ENCODE measurements at regions not wholly inside any gene's neighbourhood (a gene's known extent, or its start where the extent isn't known, plus 50 kb on each side); places are given as distances from the start of the nearest gene placed in this dataset.

GRCh38 chr12:28937196-28937595, 211.9 kb upstream of the FAR2 start:
- DNase-seq (ENCODE audit: low read depth in 2 of 2), result no peak

DNA sequence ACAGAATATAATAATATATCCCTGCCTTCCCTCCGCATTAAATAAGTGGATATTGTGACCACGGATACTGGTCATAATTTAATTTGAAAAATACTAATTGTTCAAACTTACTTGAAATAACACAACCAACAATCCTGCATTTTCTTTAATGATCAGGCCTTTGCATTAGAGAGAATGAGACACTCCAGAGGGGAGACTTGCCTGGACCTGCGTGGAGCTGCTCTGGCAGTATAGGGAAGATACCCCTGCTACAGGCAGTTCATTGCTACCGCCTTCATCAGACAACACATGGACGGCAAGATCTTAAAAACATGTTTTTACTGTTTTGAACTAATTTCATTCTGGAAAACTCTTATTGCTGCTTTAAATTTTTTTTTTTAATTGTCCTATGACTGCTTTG, 211.0 kb upstream of the FAR2 start:
- DNase-seq (ENCODE audit: low read depth in 2 of 2), result no peak

DNA sequence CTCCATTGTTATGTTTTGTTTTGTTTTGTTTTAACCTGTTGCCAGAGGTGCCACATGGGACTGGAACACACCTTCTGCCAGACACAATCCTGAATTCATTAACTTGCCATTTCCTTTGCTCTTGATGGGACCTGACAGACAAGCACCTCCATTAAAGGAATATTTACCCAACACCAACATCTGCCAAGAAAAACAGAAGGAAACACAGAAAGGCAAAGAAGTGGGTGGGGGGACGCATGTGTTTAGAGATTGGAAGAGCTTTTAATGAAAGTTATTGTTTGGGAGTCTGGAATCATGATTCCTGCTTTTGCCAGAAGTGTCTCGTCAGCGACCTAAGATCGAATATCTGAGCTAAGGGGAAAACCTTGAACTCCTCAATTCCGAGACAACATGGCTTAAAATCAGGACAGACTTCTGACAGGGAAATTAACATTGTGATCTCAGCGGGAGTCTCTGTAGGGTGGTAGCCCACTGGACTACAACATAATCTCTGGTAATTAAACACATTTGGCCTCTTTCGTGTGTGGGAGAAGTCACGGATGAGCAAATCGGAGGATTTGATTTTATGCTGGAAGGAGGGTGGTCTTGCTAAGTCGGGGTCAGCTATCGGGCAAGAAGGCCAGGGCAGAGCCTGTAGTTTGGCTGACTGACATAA, 210.4 kb upstream of the FAR2 start:
- DNase-seq (ENCODE audit: low read depth in 2 of 2), result no peak

DNA sequence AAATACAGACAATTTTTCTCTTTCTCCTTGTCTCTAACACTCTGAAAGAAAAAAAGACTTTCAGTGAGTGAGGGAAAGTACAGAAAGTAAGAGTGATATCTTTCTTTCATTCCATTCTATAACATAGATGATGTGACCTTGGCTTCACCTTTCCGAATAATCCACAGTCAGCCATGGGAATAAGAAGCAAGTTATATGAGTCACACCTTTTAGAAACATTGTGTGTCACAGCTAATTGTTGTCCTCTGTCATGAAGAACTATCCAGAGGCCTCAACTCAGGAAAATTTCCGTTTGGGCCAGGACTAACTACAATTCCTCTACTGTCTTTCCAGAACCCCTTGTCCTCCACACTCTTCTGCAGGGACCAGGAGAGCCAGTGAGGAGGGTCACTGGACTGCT, 209.7 kb upstream of the FAR2 start:
- no peak for DNase-seq (ENCODE audit: low read depth in 2 of 2)

GRCh38 chr12:28941248-28941647, 207.8 kb upstream of the FAR2 start:
- no peak for DNase-seq (ENCODE audit: low read depth in 2 of 2)

DNA sequence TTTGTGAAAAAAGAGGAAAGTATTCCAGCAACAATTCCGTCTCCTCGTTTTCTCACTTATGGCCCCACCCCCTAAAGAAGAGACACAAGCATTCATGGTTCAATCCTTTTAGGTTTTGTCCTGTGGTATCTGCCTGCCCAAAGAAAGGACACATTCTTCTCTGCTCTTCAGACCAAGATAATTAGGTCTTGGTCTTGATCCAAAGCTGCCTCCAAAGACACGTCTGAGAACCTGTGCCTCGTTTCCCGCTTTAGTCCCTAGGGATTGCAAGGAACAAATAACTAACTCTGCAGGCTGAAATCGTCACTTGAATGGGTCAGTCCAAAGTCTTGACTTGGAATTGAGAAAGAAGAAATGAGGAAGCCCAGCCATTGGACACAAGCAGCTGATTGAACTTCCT, 202.7 kb upstream of the FAR2 start:
- DNase-seq (ENCODE audit: low read depth in 2 of 2), result no peak

GRCh38 chr12:28948685-28949084, 200.4 kb upstream of the FAR2 start:
- DNase-seq (ENCODE audit: low read depth in 2 of 2), result no peak

DNA sequence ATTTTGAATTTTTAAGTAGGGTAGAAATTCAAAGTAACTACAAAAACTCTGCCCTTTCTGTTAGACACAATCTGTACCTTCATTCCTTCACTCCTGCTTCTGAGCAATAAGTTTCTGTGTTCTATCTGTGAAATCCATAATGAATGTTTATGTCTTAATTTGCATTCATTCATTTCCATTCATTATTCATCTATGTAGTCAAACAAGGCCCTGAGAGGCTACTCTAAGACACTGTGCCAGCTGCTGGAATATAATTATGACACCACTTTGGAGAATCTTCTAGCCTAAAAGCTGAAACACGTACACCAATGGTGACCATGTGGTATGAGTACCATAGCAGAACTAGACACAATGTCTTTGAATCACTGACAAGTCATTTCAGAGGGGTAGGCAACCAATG, 199.9 kb upstream of the FAR2 start:
- no peak for DNase-seq (ENCODE audit: low read depth in 2 of 2)

GRCh38 chr12:28950049-28950448, 199.0 kb upstream of the FAR2 start:
- DNase-seq (ENCODE audit: low read depth in 2 of 2), result no peak

- no peak for DNase-seq (ENCODE audit: low read depth in 2 of 2)
Observed at GRCh38 chr12:28951935-28952334, 197.1 kb upstream of the FAR2 start.

DNA sequence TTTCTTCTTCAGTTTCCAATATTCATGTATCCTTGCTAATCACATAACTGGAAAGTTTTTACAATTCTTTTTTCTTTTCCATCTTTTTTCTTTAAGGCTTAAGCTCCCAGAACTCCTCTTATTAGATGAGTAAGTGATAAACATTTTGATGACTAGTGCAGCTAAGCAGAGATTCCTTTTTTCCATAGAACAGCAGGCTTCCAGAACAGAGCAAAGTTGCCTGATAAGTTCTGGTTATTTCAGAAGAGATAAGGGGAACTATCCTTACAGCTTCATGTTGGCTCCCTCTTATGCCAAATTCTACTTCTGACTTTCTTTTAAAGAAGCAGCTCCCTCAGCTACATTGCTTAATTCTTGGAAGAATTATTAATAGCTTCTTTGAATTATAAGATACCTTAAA, 194.7 kb upstream of the FAR2 start:
- no peak for DNase-seq (ENCODE audit: low read depth in 2 of 2)

DNA sequence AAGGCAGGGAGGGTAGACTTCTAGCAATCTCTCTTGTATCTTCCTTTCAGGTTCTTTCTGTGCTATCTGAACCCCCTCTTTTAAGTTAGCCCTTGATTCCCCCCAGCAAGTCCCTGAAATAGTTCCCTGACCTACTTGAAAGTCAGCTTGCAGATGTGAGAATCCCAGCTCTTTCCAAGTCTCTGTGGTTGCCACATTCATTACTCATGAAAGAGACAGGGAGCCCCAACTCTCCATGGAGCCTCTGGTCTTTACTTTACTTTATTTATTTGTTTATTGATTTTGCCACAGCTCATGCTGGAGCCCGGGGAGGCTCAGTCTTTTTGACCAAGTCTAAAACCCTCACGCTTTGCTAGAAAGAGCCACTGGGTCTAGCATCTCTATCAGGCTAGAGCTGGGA, 193.6 kb upstream of the FAR2 start:
- no peak for DNase-seq (ENCODE audit: low read depth in 2 of 2)

GRCh38 chr12:28955931-28956330, 193.1 kb upstream of the FAR2 start:
- no peak for DNase-seq (ENCODE audit: low read depth in 2 of 2)

DNA sequence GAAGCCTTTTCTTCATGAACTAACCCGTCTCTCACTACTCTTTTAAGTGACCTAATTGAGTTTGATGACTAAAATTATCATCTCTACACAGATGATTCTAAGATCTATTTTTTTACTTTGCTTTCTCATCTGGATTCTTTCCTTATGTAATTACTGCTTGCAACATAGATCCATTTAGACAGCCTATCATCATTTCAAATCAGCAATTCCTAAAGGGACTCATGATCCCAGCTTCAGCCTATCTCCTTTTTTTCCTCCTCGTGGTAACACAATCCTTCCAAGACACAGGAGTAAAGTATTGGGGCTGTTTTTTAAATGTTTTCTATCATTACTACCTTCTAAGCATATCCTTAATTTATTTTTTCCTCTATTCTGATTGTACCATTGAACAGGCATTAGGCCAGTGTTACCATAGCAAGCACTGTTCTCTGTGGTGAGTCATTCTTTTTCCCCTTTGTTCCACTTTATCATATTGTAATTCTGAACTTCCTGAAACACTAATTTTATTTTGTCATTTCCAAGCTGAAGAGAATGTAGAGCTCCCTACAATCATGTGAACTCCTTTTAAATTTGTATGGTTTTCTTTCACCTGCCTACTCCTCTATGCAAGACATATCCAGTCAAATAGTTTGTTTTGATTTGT, 190.4 kb upstream of the FAR2 start:
- no peak for DNase-seq (ENCODE audit: low read depth in 2 of 2)

- no peak for DNase-seq (ENCODE audit: low read depth in 2 of 2)
Observed at GRCh38 chr12:28961948-28962384, 187.1 kb upstream of the FAR2 start.

DNA sequence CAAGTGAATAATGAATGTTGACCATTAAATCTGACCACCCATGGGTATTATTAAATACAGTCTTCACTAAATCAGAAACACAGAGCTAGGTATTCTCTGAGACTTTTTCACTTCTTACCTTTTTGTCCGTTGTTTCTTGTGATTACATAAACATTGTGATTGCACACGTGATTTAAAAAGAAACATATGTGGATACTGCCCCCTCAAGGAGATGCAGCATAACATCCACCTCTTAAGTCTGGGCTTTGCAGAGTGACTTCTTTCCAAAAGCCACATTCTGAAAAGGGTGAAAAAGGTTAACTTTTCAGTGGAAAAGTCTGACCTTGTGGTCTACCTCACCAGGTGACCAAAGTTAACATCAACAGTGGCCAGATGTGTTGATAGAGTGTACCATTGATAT, 185.5 kb upstream of the FAR2 start:
- no peak for DNase-seq (ENCODE audit: low read depth in 2 of 2)

DNA sequence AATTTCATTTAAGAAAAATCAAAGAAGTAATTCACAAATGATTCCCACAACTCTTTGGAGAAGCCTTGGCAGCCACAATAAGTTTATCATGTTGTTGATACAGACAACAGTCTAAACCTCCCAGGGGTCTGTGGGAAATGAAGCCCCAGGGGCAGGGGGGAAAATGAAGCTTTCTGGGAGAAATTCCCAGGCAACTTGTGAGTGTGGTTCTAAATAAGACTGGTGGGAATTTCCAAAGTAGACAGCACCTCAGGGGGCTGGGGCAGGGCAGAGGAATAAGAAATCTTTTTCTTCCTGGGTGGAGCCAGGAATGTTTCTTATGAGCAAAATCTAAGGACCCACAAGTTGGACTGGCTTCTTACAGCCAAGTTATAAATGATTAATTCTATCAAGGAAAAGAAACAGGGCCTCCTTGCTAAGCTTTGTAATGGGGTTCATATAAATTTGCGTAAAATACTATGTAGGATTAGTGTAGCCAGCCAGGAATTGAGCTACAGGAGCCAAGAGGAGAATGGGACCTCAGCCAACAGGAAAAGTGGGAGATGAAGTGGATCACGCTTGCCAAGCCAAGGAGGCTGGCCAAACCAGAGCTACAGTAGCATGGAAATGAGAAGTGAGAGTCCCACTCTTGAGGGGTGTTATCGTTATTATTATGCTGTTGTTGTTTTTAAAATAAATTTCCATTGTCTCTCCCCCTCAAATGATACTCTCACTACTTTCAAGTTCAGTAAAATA, 182.9 kb upstream of the FAR2 start:
- DNase-seq (ENCODE audit: low read depth in 2 of 2), result no peak

- no peak for DNase-seq (ENCODE audit: low read depth in 2 of 2)
Observed at GRCh38 chr12:28967426-28967825, 181.7 kb upstream of the FAR2 start.

- DNase-seq (ENCODE audit: low read depth in 2 of 2), result no peak
Observed at GRCh38 chr12:28973491-28973890, 175.6 kb upstream of the FAR2 start.

DNA sequence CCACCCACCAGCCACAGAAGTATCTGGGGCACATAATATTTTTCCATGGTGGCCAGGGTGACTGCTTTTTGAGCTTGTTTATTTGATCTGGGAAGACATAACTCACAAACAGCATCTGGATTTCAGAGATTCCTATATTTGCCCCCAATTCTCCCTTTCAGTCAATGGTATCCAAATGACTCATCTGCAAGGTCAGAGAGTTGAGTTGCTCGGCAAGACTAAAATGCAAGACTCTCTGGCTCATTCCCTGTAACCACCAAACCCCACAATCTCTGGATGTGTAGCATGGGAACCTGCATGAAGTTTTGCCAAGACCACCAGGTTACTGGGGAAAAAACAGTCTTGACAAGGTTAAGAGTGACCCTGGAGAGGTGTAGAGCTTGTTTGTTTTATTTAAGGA, 174.9 kb upstream of the FAR2 start:
- no peak for DNase-seq (ENCODE audit: low read depth in 2 of 2)

DNA sequence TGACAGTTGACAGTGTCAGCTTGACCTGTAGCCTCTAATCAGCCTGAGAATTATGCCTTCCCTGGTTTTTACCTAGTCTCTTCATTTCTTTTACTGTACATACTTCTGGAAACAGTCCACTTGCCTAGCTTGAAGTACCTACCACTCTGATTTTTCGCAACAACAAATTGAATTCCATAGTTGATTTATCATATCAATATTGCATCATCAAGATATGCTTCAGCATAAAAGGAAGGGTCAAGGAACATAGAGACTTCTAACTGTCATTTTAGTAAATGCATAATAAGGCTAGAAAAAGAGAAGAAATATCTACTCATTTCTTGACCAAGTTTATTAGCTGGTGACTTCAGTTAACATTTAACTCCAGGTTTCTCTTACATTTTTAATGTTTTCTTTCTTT, 174.2 kb upstream of the FAR2 start:
- DNase-seq (ENCODE audit: low read depth in 2 of 2), result no peak

GRCh38 chr12:28975564-28976340, 173.3 kb upstream of the FAR2 start:
- DNase-seq (ENCODE audit: low read depth in 2 of 2), result no peak

Data from stimulated activated CD4-positive, alpha-beta T cell treated with anti-CD3 and anti-CD28 coated beads, Interleukin-4, amount 100 ng/mL, for 48 hours (primary cell).